Esophagus muscularis mucosa (tissue), 3 donors: ENCODE measurements at regions not wholly inside any gene's neighbourhood (a gene's known extent, or its start where the extent isn't known, plus 50 kb on each side); places are given as distances from the start of the nearest gene placed in this dataset.

Experiments used
- POLR2A ChIP-seq: fragments of 450-650 bp; IDR thresholded peaks from one replicate; pipeline ENCODE4 v1.6.1; 2017; ENCODE audit warnings: antibody characterized with exemption, moderate library complexity, mild to moderate bottlenecking, low read depth
- POLR2AphosphoS5 ChIP-seq, 2 donors: sonication (generic); formaldehyde crosslinking; IDR thresholded peaks; one replicate each; pipeline ENCODE4 v1.6.1; 2017; ENCODE audit warnings: antibody characterized with exemption in 2 of 2
- TF ChIP-seq, protein P1 (sequence below), 3 experiments: fragments of 200-600 bp in 2 of 3; fragments of 450-650 bp in 1 of 3; sonication (generic) in 2 of 3; IDR thresholded peaks; one replicate each; pipeline ENCODE4 v1.5.1; 2017 to 2019; ENCODE audit warnings: antibody characterized with exemption in 3 of 3, mild to moderate bottlenecking in 2 of 3, moderate library complexity in 1 of 3

DNA sequence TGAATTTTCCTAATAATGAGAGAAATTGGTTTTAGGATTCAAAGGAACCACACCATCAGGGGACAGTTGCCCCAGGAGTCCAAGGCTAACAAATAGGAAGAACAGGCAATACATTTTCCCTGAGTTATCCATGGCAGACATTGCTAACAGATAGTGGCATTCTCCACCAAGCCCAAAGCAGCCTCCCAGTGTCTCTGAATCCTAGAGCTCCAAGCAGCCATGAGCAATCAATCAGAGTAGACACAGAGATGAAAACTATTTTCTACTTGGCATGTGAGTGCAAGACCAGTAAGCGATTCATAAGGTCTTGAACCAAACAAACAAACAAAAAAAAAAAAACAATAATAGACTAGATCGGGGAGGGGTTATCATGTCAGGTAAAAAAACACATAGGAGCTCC is 515.7 kb downstream of the MED13L start:
- TF ChIP-seq, protein P1, sequence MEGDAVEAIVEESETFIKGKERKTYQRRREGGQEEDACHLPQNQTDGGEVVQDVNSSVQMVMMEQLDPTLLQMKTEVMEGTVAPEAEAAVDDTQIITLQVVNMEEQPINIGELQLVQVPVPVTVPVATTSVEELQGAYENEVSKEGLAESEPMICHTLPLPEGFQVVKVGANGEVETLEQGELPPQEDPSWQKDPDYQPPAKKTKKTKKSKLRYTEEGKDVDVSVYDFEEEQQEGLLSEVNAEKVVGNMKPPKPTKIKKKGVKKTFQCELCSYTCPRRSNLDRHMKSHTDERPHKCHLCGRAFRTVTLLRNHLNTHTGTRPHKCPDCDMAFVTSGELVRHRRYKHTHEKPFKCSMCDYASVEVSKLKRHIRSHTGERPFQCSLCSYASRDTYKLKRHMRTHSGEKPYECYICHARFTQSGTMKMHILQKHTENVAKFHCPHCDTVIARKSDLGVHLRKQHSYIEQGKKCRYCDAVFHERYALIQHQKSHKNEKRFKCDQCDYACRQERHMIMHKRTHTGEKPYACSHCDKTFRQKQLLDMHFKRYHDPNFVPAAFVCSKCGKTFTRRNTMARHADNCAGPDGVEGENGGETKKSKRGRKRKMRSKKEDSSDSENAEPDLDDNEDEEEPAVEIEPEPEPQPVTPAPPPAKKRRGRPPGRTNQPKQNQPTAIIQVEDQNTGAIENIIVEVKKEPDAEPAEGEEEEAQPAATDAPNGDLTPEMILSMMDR (IDR thresholded peaks at IDR 0.05): no peak
- TF ChIP-seq POLR2A (no peak), POLR2AphosphoS5 (IDR thresholded peaks at IDR 0.05) (no peak)
